Psoas muscle (tissue), 7 donors: ENCODE measurements at regions not wholly inside any gene's neighbourhood (a gene's known extent, or its start where the extent isn't known, plus 50 kb on each side); places are given as distances from the start of the nearest gene placed in this dataset.
"Not testable (repeated sequence)": the region's sequence is repeated elsewhere in the genome, so short reads cannot be mapped to it uniquely, and the experiment has no call there.

ENCODE experiments used
- ATAC-seq, 4 donors: fragments of 200-7000 bp; cut with Tn5 transposase; one replicate each; pipeline ENCODE4 v1.9.1; 2020; ENCODE audit warnings: moderate library complexity in 3 of 4, mild to moderate bottlenecking in 2 of 4
- DNase-seq, 2 donors: peaks; one replicate each; pipeline ENCODE4 v3.0.0-alpha.2; 2020
- H3K27ac ChIP-seq: fragments of 200-600 bp; one replicate; pipeline ENCODE4 v1.8.0; 2022
- H3K27me3 ChIP-seq, 3 donors: fragments of 200-600 bp in 1 of 3; one replicate each; pipeline versions ENCODE4 v1.6.1 to v1.8.0; 2013 to 2022; ENCODE audit warnings: low read length in 2 of 3, mild to moderate bottlenecking in 2 of 3, moderate library complexity in 1 of 3; ENCODE audit not compliant: insufficient read depth in 3 of 3
- H3K36me3 ChIP-seq, 2 donors: fragments of 200-600 bp in 1 of 2; one replicate each; pipeline versions ENCODE4 v1.6.1 to v1.8.0; 2013 to 2022; ENCODE audit warnings: low read depth in 1 of 2, mild to moderate bottlenecking in 1 of 2, moderate library complexity in 1 of 2; ENCODE audit not compliant: insufficient read depth in 1 of 2
- H3K4me1 ChIP-seq: fragments of 200-600 bp; one replicate; pipeline ENCODE4 v1.8.0; 2022
- H3K4me3 ChIP-seq: fragments of 200-600 bp; one replicate; pipeline ENCODE4 v1.8.0; 2022; ENCODE audit warnings: mild to moderate bottlenecking
- H3K9me3 ChIP-seq: fragments of 200-600 bp; one replicate; pipeline ENCODE4 v1.8.0; 2022
- WGBS, 3 donors: extraction: QIAGEN DNeasy Blood & Tissue Kit; methylation state at CpG; one replicate each; pipeline versions ENCODE4 v1.1.6 to v1.1.7; 2013; 5-methylcytosine and 5-hydroxymethylcytosine counted together
- intact Hi-C, 2 donors: fragments of 100-400 bp; cut with DNase I; formaldehyde crosslinking; loops; one replicate each; pipeline versions ENCODE4 v1.11.0 to v1.14.2; 2022
- TF ChIP-seq, protein P1 (sequence below): fragments of 200-600 bp; IDR thresholded peaks from one replicate; pipeline ENCODE4 v1.8.0; 2022; ENCODE audit warnings: antibody characterized with exemption
- donor health status: healthy with polysubstance abuse.
- donor health status: DM: no; HTN: no; CAD: no; lungs with moderate emphysema.
- donor health status: Bipolar disorder and iron deficiency.
- donor health status: healthy.
- donor health status: DM: yes; HTN: yes; CAD: no.
- donor health status: DM: no; HTN: no; CAD: no.
- donor health status: DM: yes; HTN: yes; CAD: no.

GRCh38 chr7:46927131-46927810, 654.6 kb downstream of the TNS3 start:
- peaks cover 5% of the 10 kb centered on the region for H3K9me3 ChIP-seq
- 84 to 88% (median 84%) methylated on average over 4 of the region's 4 CpGs for WGBS, 3 donors
- no peaks in the 10 kb centered on the region for H3K27me3 ChIP-seq
- H3K27ac ChIP-seq = no peak overlapping the region
- no peak overlapping the region for H3K4me3 ChIP-seq
- ATAC-seq = no peak
- intact Hi-C loops = no loop called here
- TF ChIP-seq, protein P1, sequence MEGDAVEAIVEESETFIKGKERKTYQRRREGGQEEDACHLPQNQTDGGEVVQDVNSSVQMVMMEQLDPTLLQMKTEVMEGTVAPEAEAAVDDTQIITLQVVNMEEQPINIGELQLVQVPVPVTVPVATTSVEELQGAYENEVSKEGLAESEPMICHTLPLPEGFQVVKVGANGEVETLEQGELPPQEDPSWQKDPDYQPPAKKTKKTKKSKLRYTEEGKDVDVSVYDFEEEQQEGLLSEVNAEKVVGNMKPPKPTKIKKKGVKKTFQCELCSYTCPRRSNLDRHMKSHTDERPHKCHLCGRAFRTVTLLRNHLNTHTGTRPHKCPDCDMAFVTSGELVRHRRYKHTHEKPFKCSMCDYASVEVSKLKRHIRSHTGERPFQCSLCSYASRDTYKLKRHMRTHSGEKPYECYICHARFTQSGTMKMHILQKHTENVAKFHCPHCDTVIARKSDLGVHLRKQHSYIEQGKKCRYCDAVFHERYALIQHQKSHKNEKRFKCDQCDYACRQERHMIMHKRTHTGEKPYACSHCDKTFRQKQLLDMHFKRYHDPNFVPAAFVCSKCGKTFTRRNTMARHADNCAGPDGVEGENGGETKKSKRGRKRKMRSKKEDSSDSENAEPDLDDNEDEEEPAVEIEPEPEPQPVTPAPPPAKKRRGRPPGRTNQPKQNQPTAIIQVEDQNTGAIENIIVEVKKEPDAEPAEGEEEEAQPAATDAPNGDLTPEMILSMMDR = no peak
- DNase-seq = no peak
- no peaks in the 10 kb centered on the region for H3K36me3 ChIP-seq
- no peaks in the 10 kb centered on the region for H3K4me1 ChIP-seq

DNA sequence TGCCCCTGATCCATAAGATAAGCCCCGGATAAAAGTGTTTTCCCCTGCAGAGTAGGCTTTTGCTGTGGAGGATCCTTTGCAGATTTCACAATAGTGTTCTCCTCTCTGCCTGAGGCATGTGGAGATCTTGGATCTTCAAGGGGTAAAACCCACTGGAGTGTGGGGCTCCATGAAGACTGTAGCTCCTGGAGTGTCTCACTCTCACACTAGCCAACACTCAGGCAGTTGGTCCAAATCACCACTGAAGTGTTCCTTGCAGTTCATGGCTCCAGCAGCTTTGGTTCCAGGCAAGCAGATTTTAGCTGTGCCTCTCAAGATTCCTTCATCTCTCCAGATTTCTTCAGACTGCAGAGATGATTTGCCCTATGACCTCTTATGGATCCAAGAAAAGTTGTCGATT, 665.3 kb downstream of the TNS3 start:
- H3K27ac ChIP-seq = no peak overlapping the region
- TF ChIP-seq, protein P1 = no peak

DNA sequence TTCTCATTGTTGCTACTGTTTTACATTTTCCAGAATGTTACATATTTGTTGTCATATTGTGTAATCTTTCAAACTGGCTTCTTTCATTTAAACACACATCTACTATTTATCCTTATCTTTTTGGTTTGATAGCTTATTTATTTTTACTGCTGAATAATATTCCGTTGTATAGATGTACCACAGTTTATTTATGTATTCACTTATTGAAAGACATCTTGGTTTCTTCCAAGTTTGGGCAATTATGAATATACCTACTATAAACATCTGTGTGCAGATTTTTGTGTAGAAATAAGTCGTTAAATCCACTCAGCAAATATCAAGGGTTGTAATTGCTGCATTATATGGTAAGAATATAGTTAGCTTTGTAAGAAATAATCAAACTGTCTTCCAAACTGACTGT, 669.2 kb downstream of the TNS3 start:
- TF ChIP-seq, protein P1 = no peak
- no peak for DNase-seq
- intact Hi-C loops = no loop called here

More for the DNA sequence above, 665.3 kb downstream of the TNS3 start:
- Histone ChIP-seq H3K4me1 (no peaks in the 10 kb centered on the region), H3K27me3 (no peaks in the 10 kb centered on the region), H3K4me3 (no peak overlapping the region), H3K9me3 (no peaks in the 10 kb centered on the region), H3K36me3 (no peaks in the 10 kb centered on the region)
- no peak for DNase-seq
- intact Hi-C loops = no loop called here
- no peak for ATAC-seq
- WGBS, 3 donors = 82 to 84% (median 82%) methylated on average over 2 of the region's 2 CpGs

GRCh38 chr7:46909601-46910051, 672.3 kb downstream of the TNS3 start:
- Histone ChIP-seq H3K27ac (no peak overlapping the region), H3K36me3 (no peaks in the 10 kb centered on the region), H3K27me3 (no peaks in the 10 kb centered on the region), H3K9me3 (no peaks in the 10 kb centered on the region), H3K4me1 (no peaks in the 10 kb centered on the region), H3K4me3 (no peak overlapping the region)
- 56 to 68% (median 60%) methylated on average over 7 of the region's 7 CpGs for WGBS, 3 donors
- TF ChIP-seq, protein P1 = no peak
- DNase-seq (no peak), ATAC-seq (no peak)
- intact Hi-C loops = no loop called here

More for the DNA sequence above, 669.2 kb downstream of the TNS3 start:
- 58 to 83% (median 58%) methylated on average over 2 of the region's 2 CpGs for WGBS, 3 donors
- Histone ChIP-seq H3K4me1 (no peaks in the 10 kb centered on the region), H3K9me3 (no peaks in the 10 kb centered on the region), H3K36me3 (no peaks in the 10 kb centered on the region), H3K27me3 (no peaks in the 10 kb centered on the region), H3K4me3 (no peak overlapping the region), H3K27ac (no peak overlapping the region)
- no peak for ATAC-seq

GRCh38 chr7:46908770-46909169, 673.1 kb downstream of the TNS3 start:
- ATAC-seq (no peak), DNase-seq (no peak)
- no peaks in the 10 kb centered on the region for H3K27me3 ChIP-seq
- no peak overlapping the region for H3K4me3 ChIP-seq
- intact Hi-C loops = no loop called here
- 19 to 34% (median 20%) methylated on average over 1 of the region's 1 CpG for WGBS, 3 donors
- no peaks in the 10 kb centered on the region for H3K9me3 ChIP-seq
- no peak overlapping the region for H3K27ac ChIP-seq
- TF ChIP-seq, protein P1 = no peak
- H3K4me1 ChIP-seq = no peaks in the 10 kb centered on the region
- H3K36me3 ChIP-seq = no peaks in the 10 kb centered on the region

DNA sequence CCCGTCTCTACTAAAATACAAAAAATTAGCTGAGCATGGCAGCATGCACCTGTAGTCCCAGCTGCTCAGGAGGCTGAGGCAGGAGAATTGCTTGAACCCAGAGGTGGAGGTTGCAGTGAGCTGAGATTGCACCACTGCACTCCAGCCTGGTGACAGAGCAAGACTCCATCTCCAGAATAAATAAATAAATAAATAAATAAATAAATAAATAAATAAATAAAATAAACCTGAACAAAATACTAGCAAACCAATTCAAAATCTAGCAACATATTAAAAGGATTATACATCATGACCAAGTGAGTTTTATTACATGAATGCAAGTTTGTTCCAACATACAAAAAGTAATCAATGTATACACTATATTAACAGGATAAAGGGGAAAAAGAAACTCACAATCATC, 677.4 kb downstream of the TNS3 start:
- DNase-seq, H3K27ac ChIP-seq, H3K4me3 ChIP-seq, intact Hi-C loops, ATAC-seq, H3K36me3 ChIP-seq, H3K4me1 ChIP-seq, H3K9me3 ChIP-seq, H3K27me3 ChIP-seq: not testable (repeated sequence)
- WGBS, 3 donors = 93 to 100% (median 95%) methylated on average over 1 of the region's 1 CpG
